Brain pericyte (primary cell): ENCODE measurements at regions not wholly inside any gene's neighbourhood (a gene's known extent, or its start where the extent isn't known, plus 50 kb on each side); places are given as distances from the start of the nearest gene placed in this dataset.

Experiments used
- DNase-seq: peaks from one replicate; pipeline ENCODE4 v3.0.0-alpha.2; 2012; ENCODE audit warnings: low read depth, low spot score

DNA sequence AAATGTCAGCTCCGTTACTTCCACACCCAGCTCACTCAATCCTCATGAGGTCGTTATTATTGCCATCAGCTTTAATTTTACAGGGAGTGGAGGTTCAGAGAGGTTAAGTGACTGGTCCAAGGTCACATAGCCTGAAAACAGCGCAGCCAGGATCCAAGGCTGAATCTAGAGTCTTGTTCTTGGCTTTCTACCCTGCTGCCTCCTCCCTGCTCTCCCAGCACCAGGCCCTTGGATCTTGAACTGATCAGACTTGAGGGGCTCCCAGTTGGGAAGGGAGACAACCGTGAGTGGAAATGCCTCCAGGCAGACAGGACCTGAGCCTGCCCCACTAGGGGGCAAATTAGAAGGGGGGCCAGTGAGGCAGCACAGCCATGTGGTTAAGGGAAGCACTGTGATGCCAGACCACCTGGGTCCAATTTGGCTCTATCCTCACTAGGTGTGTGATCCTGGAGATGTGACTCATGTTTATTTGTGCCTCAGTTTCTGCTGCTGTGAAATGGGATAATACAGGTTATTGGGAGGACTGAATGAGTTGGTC lies 135.6 kb upstream of the PTPN1 start:
- DNase-seq, result no peak

DNA sequence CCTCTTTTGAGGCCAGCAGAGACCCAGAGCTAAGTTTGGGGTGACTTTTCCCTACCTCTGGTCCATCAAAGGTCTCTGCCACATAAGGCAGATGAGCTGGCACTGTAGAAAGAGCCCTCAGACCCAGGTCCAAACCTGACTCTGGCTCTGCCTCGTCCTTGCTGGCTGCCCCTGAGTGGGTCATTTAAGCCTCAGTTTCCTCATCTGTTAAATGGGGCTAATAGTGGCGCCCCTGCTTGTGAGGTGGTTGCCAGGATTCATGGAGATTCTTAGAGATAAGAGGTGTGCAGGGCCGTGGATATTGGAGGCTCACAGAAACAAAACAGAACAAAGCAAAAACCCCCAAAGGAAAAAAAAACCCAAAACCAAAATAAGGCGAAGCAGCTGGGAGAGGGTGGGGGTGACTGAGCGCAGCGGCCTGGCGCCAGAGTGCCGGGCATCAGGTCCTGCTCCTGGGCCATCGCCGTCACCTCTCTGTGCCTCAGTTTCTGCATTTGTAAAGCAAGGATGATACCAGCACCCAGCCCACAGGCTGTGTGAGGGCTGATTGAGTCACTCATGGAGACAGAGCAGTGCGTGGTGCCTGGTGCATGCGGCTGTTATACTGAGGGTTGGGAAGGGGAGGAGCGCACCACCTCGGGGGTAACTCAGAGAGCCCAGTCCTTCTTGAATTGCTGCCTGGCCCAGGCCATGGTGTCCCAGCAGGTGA lies 133.8 kb upstream of the PTPN1 start:
- DNase-seq, result no peak

DNA sequence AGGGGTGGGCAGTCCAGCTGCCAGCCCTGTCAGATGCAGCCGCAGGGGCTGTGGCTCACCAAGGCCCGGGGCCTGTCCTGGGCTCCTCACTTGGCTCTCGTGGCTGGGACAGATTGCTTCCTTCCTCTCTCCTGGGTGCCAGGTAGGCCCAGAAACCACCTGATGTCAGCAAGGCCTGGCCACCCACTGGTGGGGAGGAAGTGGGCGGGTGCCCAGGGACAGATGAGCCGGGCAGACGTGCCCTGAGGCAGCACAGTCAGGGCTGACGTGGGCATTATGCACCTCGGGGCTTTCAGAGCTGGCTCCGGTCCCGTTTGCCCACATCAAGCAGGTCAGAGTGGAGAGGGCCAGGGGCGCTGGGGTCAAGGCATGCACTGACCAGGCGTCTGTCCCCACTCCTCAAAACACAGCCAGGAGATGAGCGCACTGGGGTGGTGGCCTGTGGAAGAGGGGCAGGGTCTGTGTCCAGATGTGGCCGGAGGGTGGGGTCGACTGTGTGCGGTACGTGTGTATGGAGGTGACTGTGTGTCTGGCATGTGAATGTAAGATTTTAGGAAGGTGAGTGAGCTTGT lies 133.2 kb upstream of the PTPN1 start:
- DNase-seq, result no peak

DNA sequence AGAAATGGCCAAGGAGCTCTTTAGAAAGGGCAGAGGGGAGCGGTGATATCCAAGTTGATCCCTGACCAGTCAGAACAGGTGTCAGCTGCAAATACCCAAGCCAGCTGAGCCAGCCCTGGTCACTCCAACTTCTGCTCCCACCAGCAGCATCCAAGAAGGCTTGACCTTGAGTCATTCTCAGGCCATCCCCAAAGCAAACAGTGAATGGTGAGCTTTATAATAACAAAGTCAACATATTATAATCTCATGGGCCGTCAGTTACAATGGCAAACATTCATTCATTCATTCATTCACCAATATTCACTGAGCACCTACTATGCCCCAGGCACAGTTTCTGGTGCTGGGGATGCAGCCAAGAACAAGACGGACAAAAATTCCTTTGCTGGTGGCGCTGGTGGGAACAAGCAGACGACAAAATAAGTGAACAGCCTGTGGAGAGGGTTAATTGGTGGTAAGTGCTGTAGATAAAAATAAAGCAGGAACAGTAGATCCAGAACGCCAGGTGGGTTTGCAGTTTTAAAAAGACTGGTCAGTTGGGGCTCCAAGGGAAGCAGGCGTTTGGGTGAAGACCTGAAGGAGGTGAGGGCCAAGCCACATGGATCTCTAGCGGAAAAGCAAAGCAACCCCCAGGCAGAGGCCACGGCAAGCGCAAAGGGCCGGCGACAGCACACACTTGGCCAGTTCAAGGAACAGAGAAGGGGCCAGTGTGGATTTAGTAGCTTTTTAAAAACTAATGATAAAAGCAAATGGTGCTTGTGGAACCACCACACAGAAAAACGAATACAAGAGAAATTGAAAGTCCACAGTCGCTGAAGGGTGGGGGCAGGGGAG lies 131.8 kb upstream of the PTPN1 start:
- no peak for DNase-seq

DNA sequence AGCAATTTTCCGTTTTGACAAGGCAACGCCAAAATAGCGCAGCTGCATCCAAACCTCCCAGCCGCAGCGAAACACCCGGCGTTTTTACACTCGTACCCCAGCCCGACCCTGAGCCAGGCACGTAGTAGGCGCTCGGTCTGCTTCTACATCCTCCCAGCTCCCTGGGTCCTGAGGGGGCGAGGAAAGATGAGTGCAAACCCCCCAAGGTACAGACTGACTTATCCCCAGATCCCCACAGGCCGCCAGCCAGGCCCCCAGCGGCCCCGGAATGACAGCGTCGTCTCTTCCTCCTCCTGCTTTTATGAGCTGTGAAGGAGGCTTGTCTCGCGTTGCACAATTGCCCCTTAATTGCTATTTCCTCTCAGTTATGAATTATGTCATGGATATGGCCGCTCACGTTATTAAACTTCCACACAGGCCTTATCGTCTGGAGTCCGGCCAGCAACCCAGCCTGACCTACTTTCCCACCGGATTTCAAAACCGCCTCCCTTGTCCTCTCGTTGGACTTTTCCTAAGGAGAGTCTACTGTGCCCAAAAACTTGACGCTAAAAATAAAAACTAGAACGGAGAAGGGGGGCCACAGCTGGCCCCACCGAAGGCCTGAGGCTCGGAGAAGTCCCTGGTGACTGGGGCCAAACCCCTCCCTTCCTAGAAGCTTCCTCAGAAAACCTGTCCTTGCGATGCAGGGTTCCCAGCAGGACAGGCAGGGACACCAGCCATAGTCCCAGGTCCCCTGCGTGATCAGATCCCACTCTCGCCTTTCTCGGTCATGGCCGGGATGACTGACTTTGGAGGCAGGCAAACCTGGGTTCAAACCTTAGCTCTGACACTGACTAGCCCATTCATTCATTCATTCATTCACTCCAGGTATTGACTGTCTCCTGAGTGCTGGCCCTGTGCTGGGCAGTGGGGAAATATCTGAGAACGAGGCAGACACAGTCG lies 130.9 kb upstream of the PTPN1 start:
- no peak for DNase-seq

DNA sequence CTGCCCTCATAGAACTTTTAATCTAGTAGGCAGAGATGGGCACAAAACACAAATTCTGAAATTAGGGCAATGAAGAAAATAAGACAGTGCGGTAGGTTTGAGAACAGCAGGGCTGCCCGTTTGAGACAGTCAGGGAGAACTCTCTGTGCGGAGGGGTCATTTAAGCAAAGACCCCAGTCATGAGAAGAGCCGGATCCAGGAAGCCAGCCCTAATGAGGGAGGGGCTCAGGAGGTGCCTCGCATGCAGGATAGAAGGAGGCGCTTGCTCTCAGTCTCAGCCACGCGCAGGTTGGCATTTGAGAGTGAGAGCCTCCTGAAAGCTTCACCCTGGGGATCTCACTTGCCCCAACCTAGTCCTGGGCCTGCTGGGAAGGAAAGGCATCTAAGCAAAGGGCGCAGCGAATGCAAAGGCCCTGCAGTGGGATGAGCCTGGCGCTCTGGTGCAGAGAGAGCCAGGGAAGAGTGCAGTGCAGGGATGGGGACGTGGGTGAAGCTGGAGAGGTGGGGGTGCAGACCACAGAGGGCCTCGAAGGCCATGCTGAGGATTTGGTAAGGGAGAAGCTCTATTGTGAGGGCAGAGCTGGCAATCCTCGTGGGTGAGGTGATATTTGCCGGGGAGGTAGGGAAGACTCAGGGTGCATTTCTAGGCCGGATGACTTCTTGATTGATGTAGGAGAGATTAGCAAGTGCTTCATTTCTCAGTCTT lies 130.0 kb upstream of the PTPN1 start:
- no peak for DNase-seq

DNA sequence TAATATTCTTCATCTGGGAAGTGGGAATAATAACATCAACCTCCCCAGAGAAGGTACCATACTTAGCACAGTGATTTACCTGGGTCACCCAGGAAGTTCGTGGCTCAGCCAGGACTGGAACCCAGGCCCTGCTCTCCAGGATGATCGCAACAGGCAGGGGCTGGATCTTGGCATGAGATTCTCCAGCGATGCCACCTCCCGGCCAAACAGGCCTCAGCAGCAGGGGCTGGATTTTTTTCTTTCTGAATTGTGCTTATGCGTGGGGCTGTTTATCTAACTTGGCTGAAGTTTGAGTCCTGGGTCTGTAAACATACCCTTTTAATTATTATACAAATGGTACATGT lies 129.5 kb upstream of the PTPN1 start:
- DNase-seq, result no peak

DNA sequence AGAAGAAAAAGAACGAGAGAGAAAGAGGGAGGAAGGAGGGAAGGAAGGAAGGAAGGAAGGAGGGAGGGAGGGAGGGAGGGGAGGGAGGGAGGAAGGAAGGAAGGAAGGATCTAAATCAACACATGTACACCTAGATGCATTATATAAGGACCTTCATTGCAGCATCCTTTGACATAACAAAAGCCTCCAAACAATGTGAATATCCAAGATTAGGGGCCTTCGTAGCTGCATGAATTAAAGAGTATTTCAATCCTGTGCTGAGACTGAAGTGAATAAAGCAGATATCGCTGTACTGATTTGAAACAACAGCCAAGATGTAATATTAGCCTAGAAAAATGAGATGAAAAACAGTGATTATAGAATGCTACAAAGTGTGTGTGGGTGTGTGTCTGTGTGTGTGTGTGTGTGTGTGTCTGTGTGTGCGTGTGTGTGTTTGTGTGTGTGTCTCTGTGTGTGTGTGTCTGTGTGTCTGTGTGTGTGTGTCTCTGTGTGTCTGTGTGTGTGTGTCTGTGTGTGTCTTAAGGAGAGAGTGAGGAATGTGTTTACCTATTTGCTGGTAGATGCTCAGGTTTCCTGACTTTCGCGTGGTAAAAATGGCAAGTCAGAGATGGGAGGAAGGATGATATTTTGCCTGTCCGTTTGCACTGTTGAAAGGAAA lies 129.0 kb upstream of the PTPN1 start:
- DNase-seq, result no peak

DNA sequence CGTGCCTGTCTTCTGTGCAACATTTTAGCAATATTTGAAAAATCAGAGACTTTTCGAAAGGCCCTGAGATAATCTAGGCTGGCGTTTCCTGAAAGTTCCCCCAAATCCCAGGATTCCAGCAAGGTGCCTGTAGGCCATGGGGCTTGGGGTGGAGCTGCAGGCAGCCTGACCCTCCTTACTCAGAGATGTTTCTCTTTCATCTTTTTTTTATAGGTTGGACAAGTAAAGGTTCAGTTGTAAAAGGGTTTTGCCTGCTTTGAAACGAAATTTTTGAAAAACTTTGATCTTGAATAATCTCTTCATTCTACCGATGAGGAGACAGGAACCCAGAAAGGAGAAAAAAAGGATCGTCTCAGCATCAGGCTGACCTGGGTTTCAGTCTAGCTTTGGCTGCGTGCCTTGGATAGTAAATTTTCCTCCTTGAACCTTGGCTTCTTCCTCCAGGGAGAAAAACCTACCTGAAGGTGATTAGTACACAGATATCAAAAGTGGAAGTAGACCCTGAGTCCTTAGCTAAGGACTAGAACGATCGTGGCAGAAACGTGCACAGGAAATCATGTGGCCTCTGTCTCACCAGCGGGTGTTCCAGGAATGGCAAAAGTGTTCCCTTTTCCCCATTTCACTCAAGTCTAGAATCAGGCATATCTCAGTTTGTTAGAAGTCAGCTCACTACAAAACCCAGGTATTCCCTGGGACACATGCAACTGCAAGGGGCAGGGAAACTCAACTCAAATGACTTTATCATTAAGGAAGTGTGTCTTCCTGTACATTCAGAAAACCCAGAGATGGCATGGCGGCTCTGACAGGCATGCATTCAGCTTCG lies 128.2 kb upstream of the PTPN1 start:
- no peak for DNase-seq

DNA sequence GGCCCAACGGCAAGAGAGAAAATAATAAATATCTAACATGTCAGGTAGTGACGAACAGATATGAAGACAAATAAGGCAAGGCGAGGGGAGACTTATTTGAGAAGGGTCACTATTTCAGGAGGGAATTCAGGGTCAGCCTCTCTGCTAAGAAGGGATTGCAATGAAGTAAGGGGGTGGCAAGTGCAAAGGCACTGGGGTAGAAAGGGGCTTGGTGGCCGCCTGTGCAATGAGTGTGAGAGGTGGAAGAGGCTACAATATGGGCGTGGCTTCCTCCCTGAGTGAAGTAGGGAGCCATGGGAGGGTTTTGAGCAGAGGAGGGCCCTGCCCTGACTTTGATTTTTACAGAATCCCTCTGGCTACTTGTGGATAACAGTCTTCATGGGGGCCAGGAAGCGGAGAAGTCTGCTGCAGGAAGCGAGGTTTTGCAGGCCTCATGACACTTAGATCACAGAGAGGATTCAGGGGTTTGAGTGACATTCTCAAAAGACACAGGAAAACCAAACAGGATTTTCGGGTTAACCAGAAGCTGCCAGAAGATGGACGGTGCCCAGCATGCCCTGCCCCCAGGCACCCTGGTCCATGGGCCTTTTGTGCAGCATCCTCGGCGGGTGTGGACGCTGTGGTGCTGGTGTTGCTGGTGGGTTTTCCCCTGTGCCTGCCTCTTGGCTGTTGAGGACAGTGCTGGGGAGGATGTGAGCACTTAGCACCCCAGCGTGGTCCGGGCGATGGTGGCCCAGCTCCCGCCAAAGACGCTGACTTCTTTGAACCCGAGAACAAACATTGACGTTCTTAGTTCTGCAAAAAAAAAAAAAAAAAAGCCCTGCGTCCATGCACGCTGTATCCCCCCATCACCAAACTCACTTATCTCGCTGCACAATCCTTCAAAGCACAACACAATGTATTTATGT lies 124.2 kb upstream of the PTPN1 start:
- DNase-seq, result no peak

DNA sequence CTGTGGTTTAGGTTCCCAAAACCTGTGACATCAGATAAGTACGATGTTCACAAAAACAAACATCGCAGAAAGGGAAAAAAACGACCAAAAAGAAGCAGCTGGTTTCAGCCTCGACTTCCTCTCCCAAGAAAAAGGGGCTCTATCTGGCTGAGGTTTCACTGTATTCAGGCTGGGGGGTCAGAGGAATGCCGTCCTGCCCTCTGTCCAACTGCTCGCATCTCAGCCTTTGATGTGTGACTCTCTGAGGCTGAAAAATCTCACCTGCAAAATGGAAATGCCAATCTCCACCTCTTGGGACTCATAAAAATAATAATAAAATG lies 123.6 kb upstream of the PTPN1 start:
- no peak for DNase-seq

DNA sequence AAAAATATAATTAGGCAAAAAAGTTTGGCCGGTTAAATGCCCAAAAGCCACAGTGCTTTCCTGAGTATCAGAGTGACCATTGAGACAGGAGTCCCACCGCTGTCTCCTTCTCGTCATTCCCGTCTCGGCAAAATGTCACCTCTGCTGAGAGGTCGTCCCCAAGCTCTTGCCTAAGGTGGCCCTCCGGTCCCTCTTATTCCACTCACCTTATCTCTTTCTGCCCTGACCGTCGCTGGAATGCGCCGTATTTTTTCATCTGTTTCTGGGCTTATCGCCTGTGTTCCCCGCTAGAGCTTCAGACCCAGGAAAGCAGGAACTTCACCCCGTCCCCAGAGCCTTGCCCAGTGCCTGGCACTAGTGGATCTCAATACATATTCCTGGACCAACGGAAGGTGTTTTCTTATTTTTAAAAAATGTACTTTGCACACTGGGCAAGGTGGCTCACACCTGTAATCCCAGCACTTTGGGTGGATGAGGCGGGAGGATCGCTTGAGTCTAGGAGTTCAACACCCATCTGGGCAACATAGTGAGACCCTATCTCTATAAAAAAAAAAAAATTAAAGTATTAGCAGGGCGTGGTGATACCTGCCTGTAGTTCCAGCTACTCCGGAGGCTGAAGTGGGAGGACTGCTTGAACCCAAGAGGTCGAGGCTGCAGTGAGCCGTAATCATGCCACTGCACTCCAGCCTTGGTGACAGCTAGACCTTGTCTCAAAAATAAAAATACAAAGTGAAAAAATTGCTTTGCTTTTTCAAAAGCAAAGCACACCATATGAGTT lies 122.8 kb upstream of the PTPN1 start:
- no peak for DNase-seq

DNA sequence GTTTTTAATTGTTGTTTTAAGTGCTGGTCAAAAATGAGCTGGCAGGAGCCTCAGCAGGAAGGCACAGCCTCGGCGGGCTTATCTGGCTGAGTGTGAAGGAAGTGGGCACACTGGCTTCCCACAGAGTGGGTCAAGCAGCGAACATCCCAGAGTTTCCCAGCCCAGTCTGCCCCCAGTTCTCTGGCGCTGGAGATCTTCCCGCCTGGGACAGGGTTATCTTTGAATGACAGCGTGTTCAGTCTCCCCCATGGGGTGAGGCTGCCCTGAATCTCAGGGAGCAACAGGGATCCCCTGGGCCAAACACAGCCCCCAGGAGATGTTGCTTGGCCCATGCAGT lies 122.2 kb upstream of the PTPN1 start:
- DNase-seq, result no peak

DNA sequence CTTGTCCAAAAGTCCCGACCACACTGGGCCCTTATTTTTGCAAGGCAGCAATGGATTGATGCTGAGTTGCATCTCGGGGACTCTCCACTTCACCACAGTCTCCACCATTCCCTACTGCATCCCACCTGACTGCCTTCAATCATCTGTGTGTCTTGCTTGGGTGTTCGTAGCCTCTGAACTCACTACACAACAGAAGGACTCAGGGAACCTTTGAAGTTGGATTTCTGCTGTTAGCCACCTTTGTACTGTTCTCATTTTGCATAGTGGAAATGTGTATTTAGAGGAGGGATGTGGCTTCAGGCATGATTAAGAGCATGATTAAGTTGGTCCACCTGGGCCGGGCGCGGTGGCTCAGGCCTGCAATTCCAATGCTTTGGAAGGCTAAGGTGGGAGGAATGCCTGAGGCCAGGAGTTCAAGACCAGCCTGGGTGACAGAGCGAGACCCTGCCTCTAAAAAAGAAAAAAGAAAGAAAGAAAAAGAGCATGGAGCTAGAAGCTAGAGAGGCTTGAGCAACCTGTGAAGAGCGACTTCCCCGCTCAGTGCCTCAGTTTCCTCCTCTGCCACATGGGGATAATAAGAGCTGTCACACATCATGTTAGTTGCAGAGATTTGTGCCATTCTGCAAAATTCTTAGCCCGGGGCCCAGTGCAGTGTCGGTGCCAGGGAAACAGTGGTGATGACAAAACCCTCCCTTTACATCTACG lies 121.3 kb upstream of the PTPN1 start:
- no peak for DNase-seq

DNA sequence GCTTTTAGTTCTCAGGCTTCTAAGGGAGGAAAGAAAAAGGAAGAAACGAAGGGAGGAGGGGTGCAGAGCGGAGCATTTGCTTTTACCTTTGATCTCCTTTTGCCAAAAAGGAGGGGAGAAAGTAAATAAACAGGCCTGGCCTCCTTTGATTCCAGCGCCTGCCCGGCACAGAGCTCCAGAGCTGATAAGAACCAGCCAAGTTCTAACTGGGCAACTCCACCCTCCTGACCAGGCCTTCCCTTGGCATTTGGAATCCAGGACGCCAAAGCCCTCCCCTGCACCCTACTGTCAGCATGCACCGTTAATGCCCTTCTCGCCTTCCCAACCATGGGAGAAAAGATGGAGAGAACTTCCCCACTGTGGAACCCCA lies 120.8 kb upstream of the PTPN1 start:
- no peak for DNase-seq

DNA sequence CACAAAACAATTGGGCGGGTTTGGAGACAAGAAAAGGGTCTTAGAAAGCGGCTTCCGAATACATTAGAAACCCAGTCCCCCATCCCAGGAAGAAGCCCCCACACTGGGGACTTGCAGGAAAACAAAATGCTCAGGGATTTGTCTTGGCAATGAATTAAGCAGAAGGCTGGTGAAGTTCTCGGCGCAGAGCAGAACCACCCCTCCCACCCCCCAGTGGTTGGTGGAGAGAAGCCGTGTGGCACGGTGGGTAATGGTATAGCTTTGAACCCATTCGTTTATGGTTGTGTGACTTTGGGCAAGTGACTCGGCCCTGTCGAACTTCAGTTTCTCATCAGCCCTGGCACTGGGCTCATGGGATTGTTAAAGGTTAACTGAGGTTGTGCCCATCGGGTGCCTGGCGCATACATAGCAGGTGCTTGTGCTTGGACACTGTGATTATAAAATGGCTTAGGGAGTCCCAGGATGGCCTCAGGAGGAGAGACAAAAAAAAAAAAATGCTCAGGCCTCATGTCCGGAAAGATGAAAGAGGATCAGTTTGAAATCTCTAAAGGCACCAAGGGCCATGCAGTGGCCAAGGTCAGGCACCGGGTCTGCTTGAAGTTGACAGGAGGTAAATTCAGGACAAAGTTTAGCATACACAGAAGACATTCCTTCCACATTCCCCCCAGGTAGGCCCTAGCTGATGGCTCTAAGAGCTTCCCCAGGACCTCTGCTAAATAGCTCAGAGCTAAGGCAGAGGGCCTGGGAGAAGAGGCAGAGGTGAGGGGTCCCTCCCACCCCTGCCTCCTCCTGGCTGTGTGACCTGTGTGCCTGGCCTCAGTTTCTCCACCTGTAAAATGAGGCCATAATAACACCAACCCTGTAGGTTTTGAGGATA lies 120.1 kb upstream of the PTPN1 start:
- DNase-seq, result no peak
